ENCODE measurements at regions not wholly inside any gene's neighbourhood (a gene's known extent, or its start where the extent isn't known, plus 50 kb on each side); places are given as distances from the start of the nearest gene placed in this dataset.

DNA sequence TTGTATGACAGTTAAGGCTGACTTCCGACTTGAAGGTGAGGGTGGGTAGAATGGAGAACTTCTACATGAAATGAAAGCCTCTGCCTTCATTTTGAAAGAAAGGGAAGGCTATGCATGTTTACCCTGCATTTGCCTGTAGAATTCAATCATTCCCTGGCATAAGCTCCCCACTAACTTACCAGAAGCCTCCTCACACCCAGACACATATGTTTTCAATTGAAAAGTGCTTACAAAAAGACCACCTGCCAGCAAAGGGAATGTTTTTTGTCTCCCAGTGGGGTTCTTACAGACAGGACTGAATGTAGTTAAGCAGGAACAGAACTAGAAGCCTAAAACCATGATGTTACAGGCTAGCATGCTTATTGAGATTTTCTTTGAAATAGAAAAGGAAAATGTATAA, 392.1 kb upstream of the HSF2 start (continued):
- TF ChIP-seq ZNF574 (CRISPR knock-in tag; IDR thresholded peaks at IDR 0.05): no peak
- TF ChIP-seq ZKSCAN8 (CRISPR knock-in tag; IDR thresholded peaks at IDR 0.05; ENCODE audit: borderline replicate concordance): no peak
- no peak for TF ChIP-seq ZNF883 (CRISPR knock-in tag; IDR thresholded peaks at IDR 0.05; ENCODE audit: not compliant biosample characterization)
- no peak for TF ChIP-seq CAMTA2 (CRISPR knock-in tag; IDR thresholded peaks at IDR 0.05; ENCODE audit: borderline replicate concordance)
- no peak for TF ChIP-seq SMC3 (IDR thresholded peaks at IDR 0.05; ENCODE audit: low read length)

GRCh38 chr6:122008101-122008999, 391.1 kb upstream of the HSF2 start:
- CTCF ChIA-PET (ENCODE audit: low intra/inter-chr PET ratio, low total read pairs): no interaction called here
- POLR2A ChIA-PET: no interaction called here
- TF ChIP-seq E2F1 (CRISPR knock-in tag; IDR thresholded peaks at IDR 0.05) (no peak), CENPT (CRISPR knock-in tag; IDR thresholded peaks at IDR 0.05; ENCODE audit: low read depth) (no peak), ZNF431 (CRISPR knock-in tag; IDR thresholded peaks at IDR 0.05; ENCODE audit: borderline replicate concordance, low read depth) (no peak), NONO (IDR thresholded peaks at IDR 0.05) (no peak), NONO (CRISPR knock-in tag; conservative IDR thresholded peaks at IDR 0.05) (no peak), ZBTB4 (CRISPR knock-in tag; IDR thresholded peaks at IDR 0.05; ENCODE audit: borderline replicate concordance) (no peak), IRF2 (CRISPR knock-in tag; IDR thresholded peaks at IDR 0.05) (no peak), FLYWCH1 (CRISPR knock-in tag; IDR thresholded peaks at IDR 0.05) (no peak), SMYD3 (CRISPR knock-in tag; IDR thresholded peaks at IDR 0.05) (no peak), KAT8 (CRISPR knock-in tag; IDR thresholded peaks at IDR 0.05) (no peak), ATF7-NPFF (CRISPR knock-in tag; IDR thresholded peaks at IDR 0.05; ENCODE audit: low read depth) (no peak), SATB2 (CRISPR knock-in tag; IDR thresholded peaks at IDR 0.05) (no peak)

More at GRCh38 chr6:122008101-122008999, 391.1 kb upstream of the HSF2 start:
- H3K4me2 ChIP-seq (ENCODE audit: low read depth, low read length): no peak overlapping the region
- H3K36me3 ChIP-seq (replicated peaks in 1 of 2; ENCODE audit: control insufficient read depth in 1 of 2, insufficient read depth in 2 of 2, low read length in 2 of 2): no peaks in the 10 kb centered on the region
- H3K4me1 ChIP-seq (ENCODE audit: insufficient read depth, low read length): no peaks in the 10 kb centered on the region
- WGBS (ENCODE audit: low lambda C conversion rate): 4% methylated on average over 6 of the region's 6 CpGs
- intact Hi-C loops (cut with micrococcal nuclease; ENCODE audit: unreplicated experiment): no loop called here
- no peak overlapping the region for H2AFZ ChIP-seq (ENCODE audit: low read length)
- BruUV-seq (replicated peaks): no TSS peak
- ATAC-seq (no peak), DNase-seq (ENCODE audit: low spot score) (no peak), FAIRE-seq (no peak)
- no peak overlapping the region for H3K4me3 ChIP-seq (replicated peaks in 1 of 3; ENCODE audit: insufficient read depth in 1 of 3, low read depth in 2 of 3, low read length in 3 of 3)
- H3K9me3 ChIP-seq (ENCODE audit: low read length): no peaks in the 10 kb centered on the region
- no peaks in the 10 kb centered on the region for H3K79me2 ChIP-seq (ENCODE audit: insufficient read depth, low read length)
- no peaks in the 10 kb centered on the region for H4K20me1 ChIP-seq (ENCODE audit: insufficient read depth, low read length)
- no peaks in the 10 kb centered on the region for H3K27me3 ChIP-seq (ENCODE audit: control insufficient read depth in 1 of 2, insufficient read depth in 2 of 2, low read length in 2 of 2)
- no peak overlapping the region for H3K27ac ChIP-seq (ENCODE audit: extremely low read length, insufficient read depth, low read length)
- in situ Hi-C loops (cut with HindIII; ENCODE audit: extremely low pct_ligation_motif_present, low pct_unique_long_range_greater_than_20kb): no loop called here
- H3K9ac ChIP-seq (ENCODE audit: insufficient read depth, low read depth, low read length): no peak overlapping the region
